Transverse colon (tissue), 4 donors: ENCODE measurements at regions not wholly inside any gene's neighbourhood (a gene's known extent, or its start where the extent isn't known, plus 50 kb on each side); places are given as distances from the start of the nearest gene placed in this dataset.

Experiments
- DNase-seq: peaks from one replicate; pipeline ENCODE4 v3.0.0-alpha.2; 2019
- H3K27ac ChIP-seq, 4 donors: fragments of 200-600 bp; sonication (generic); 2 replicates each; pipeline ENCODE4 v1.5.1; 2016 to 2018; ENCODE audit warnings: inconsistent platforms in 4 of 4
- H3K27me3 ChIP-seq: fragments of 200-600 bp; sonication (generic); 2 replicates; pipeline ENCODE4 v1.5.1; 2017; ENCODE audit warnings: inconsistent platforms
- H3K36me3 ChIP-seq, 4 donors: fragments of 200-600 bp; sonication (generic); 2 replicates each; pipeline ENCODE4 v1.5.1; 2017 to 2019; ENCODE audit warnings: inconsistent platforms in 4 of 4
- H3K4me1 ChIP-seq, 4 donors: fragments of 200-600 bp; sonication (generic); 2 replicates each; pipeline ENCODE4 v1.5.1; 2017 to 2020; ENCODE audit warnings: inconsistent platforms in 4 of 4
- H3K4me3 ChIP-seq, 4 donors: fragments of 200-600 bp; sonication (generic); 1 replicate in 1 of 4; 2 replicates in 3 of 4; pipeline versions ENCODE4 v1.5.1 to v1.6.1; 2017 to 2019; ENCODE audit warnings: inconsistent platforms in 4 of 4
- H3K9me3 ChIP-seq, 2 donors: fragments of 200-600 bp; sonication (generic); 2 replicates each; pipeline ENCODE4 v1.5.1; 2017 to 2019; ENCODE audit warnings: inconsistent platforms in 2 of 2
- EP300 ChIP-seq: sonication (generic); formaldehyde crosslinking; IDR thresholded peaks from one replicate; pipeline ENCODE4 v1.6.1; 2017; ENCODE audit warnings: antibody characterized with exemption, low read depth
- POLR2A ChIP-seq: fragments of 450-650 bp; IDR thresholded peaks from one replicate; pipeline ENCODE4 v1.6.1; 2016; ENCODE audit warnings: antibody characterized with exemption, mild to moderate bottlenecking, moderate library complexity
- POLR2AphosphoS5 ChIP-seq, 3 donors: sonication (generic); formaldehyde crosslinking; IDR thresholded peaks; one replicate each; pipeline ENCODE4 v1.6.1; 2016; ENCODE audit warnings: antibody characterized with exemption in 3 of 3
- WGBS, 2 donors: methylation state at CpG; one replicate each; pipeline ENCODE4 v1.1.5; 2018; ENCODE audit warnings: low coverage in 1 of 2; 5-methylcytosine and 5-hydroxymethylcytosine counted together
- in situ Hi-C, 4 donors: fragments of 200-750 bp; cut with MboI; loops; one replicate each; pipeline versions ENCODE4 v1.15.0 to v1.15.1; 2017; ENCODE audit warnings: low sequenced_read_pairs in 3 of 4, low pct_ligation_motif_present in 1 of 4, low pct_unique_long_range_greater_than_20kb in 1 of 4
- intact Hi-C: fragments of 100-400 bp; cut with DNase I; formaldehyde crosslinking; loops from one replicate; pipeline ENCODE4 v1.15.1; 2023; ENCODE audit warnings: low total_unique reads
- TF ChIP-seq, protein P1 (sequence below), 5 experiments: fragments of 200-600 bp in 3 of 5; fragments of 450-650 bp in 2 of 5; sonication (generic) in 3 of 5; IDR thresholded peaks; 1 replicate in 2 of 5; 2 replicates in 3 of 5; pipeline ENCODE4 v1.5.1; 2016 to 2017; ENCODE audit warnings: antibody characterized with exemption in 5 of 5, inconsistent platforms in 3 of 5, mild to moderate bottlenecking in 2 of 5, moderate library complexity in 1 of 5

DNA sequence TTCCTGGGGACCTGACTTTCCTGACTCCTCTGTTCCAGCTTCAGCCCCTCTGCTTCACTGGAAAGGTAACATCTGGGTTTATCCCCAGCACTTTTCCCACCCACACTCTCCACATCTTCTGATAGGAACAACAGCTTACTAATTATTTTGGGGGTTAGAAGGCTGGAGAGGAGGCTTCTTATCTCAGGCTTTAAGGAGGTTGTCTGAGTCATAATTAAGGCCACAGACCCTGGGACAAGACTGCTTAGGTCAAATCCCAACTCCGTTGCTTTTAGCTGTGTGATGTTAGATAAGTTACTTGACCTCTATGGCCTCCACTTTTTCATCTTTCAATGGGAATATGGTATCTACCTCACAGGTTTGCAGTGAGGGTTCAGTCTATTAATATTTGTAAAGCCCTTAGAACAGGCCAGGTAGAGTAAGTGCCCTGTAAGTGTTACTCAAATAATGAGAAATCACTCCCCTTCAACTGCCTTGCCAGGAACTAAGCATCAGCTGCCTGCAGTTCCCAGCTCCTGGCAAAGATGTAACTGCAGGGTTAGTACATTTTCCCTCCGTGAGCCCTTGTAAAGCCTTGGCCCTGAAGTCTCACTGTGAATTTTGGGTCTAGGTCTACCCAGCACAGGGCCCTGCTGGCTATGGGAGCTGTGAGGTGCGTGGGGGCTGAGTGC lies 123.6 kb downstream of the MTX2 start:
- no peaks in the 10 kb centered on the region for H3K36me3 ChIP-seq
- no peak overlapping the region for H3K4me3 ChIP-seq
- 88 to 91% methylated on average over 2 to 3 of the region's 3 CpGs for WGBS, 2 donors
- no peaks in the 10 kb centered on the region for H3K9me3 ChIP-seq
- in situ Hi-C loops (no loop called here), intact Hi-C loops (no loop called here)
- peaks cover 0 to 4% (median 0%) of the 10 kb centered on the region in 4 donors for H3K4me1 ChIP-seq
- H3K27ac ChIP-seq, result no peak overlapping the region
- no peak for TF ChIP-seq POLR2AphosphoS5 (IDR thresholded peaks at IDR 0.05)
- TF ChIP-seq EP300, result no peak
- TF ChIP-seq, protein P1, sequence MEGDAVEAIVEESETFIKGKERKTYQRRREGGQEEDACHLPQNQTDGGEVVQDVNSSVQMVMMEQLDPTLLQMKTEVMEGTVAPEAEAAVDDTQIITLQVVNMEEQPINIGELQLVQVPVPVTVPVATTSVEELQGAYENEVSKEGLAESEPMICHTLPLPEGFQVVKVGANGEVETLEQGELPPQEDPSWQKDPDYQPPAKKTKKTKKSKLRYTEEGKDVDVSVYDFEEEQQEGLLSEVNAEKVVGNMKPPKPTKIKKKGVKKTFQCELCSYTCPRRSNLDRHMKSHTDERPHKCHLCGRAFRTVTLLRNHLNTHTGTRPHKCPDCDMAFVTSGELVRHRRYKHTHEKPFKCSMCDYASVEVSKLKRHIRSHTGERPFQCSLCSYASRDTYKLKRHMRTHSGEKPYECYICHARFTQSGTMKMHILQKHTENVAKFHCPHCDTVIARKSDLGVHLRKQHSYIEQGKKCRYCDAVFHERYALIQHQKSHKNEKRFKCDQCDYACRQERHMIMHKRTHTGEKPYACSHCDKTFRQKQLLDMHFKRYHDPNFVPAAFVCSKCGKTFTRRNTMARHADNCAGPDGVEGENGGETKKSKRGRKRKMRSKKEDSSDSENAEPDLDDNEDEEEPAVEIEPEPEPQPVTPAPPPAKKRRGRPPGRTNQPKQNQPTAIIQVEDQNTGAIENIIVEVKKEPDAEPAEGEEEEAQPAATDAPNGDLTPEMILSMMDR (IDR thresholded peaks at IDR 0.05), result no peak
- no peak for TF ChIP-seq POLR2A
- no peaks in the 10 kb centered on the region for H3K27me3 ChIP-seq
- DNase-seq, result no peak

DNA sequence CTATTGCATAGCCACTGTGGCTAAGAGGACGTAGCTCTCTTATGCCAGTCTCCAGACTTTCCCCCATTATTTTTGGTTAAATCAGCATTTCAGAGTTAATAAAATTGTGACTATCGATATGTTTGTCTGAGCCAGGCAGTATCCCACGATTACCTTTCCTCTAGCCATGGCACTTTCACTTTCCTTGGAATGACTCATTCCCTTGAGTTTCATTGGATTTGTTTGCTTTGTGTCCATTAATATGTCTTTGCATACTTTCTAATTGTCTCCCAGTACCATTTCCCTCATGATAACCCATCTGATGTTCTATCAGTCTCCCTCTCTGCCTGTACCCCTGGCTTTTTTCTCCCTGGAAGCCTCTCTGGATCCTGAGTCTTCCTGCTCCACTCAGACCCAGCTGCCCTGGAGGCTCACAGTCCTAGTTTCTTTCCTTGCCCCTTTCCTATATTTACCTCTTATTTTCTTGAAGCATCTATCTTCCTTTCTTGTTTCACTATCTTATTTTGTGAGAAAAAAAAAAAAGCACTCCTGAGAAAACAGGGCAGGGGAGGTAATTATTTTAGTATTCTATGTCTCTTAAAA lies 126.1 kb downstream of the MTX2 start:
- Histone ChIP-seq H3K4me1 (peaks cover 0 to 4% (median 0%) of the 10 kb centered on the region in 4 donors), H3K9me3 (no peaks in the 10 kb centered on the region), H3K27me3 (no peaks in the 10 kb centered on the region), H3K36me3 (no peaks in the 10 kb centered on the region), H3K4me3 (no peak overlapping the region), H3K27ac (no peak overlapping the region)
- DNase-seq, result no peak
- 63 to 65% methylated on average over 3 of the region's 3 CpGs for WGBS, 2 donors
- in situ Hi-C loops (no loop called here), intact Hi-C loops (no loop called here)
- no peak for TF ChIP-seq POLR2A
- TF ChIP-seq EP300, result no peak
- no peak for TF ChIP-seq POLR2AphosphoS5 (IDR thresholded peaks at IDR 0.05)
- TF ChIP-seq, protein P1 (IDR thresholded peaks at IDR 0.05), result no peak

DNA sequence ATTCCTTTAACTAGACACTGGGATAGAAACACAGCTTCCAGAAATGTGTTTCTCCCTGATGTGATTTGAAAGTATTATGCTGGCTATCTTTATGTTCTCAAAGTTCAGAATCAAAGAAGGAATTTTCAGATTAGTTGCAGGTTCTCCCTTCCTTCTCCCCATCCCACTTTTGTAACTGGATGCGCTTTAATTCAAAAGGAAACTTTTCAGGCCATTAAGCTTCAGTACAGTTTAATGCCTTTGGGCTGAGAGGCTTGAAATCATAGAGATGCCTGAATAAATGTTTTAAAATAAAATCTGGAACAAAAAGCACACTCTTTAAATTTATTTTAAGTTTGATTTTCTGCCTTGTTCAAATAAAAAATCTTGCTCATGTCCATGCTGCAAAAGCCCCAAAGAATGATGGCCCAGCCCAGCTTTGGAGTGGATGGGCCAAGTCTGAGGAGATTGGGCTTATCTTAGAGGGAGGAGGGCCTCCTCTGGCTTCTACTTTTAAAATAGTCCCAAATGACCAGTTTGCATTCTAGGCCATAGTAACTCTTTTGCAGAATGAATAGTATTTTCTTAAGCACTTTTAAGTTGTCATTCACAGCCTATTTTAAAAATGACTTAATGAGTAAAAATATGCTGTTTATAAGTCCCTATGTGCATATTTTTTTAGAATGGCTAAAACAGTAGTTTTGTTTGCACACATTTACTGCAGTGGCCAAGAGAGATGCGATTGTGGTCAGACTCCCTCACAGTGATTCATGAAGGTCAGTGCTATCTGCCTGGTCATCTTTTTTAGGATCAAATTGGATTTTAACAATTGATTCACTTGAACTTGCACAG lies 129.2 kb downstream of the MTX2 start:
- 27 to 100% methylated on average over 1 to 2 of the region's 2 CpGs for WGBS, 2 donors
- in situ Hi-C loops (no loop called here), intact Hi-C loops (no loop called here)
- no peaks in the 10 kb centered on the region for H3K9me3 ChIP-seq
- no peaks in the 10 kb centered on the region for H3K27me3 ChIP-seq
- no peaks in the 10 kb centered on the region for H3K36me3 ChIP-seq
- H3K27ac ChIP-seq, result no peak overlapping the region
- DNase-seq, result no peak
- TF ChIP-seq, protein P1 (IDR thresholded peaks at IDR 0.05), result no peak
- TF ChIP-seq POLR2AphosphoS5 (IDR thresholded peaks at IDR 0.05), result no peak
- TF ChIP-seq POLR2A, result no peak
- no peak for TF ChIP-seq EP300
- no peaks in the 10 kb centered on the region for H3K4me1 ChIP-seq
- H3K4me3 ChIP-seq, result no peak overlapping the region

DNA sequence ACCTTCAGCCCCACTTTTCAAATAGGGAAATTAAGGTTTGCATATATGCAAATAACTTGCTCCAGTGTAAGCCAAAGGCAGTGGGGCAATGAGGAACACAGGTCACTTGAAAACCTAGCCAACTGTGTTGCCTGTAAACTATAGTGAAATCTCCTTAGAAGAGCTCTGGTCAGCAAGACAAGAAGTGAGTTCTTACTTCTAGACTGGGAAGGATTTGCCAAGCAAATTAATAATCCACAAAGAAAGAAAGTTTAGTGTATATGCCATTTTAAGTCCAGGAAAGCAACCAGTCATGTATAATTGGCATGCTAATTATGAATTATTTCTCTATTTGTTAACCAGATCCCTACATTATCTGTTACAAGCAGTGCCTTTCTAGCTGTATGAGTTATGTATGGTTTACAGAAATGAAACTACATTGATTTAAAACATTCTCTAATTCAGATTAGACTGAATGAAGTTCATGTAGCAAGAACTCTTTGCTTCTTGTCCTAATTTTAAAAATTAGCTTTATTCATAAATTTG lies 129.9 kb downstream of the MTX2 start:
- intact Hi-C loops (no loop called here), in situ Hi-C loops (no loop called here)
- no peaks in the 10 kb centered on the region for H3K27me3 ChIP-seq
- TF ChIP-seq POLR2AphosphoS5 (IDR thresholded peaks at IDR 0.05), result no peak
- no peak for TF ChIP-seq EP300
- TF ChIP-seq POLR2A, result no peak
- TF ChIP-seq, protein P1 (IDR thresholded peaks at IDR 0.05), result no peak
- no peak overlapping the region for H3K27ac ChIP-seq
- DNase-seq, result no peak
- no peaks in the 10 kb centered on the region for H3K9me3 ChIP-seq
- H3K4me1 ChIP-seq, result no peaks in the 10 kb centered on the region
- no peaks in the 10 kb centered on the region for H3K36me3 ChIP-seq
- no peak overlapping the region for H3K4me3 ChIP-seq
